HG03469 (cell line): ENCODE measurements at regions not wholly inside any gene's neighbourhood (a gene's known extent, or its start where the extent isn't known, plus 50 kb on each side); places are given as distances from the start of the nearest gene placed in this dataset.

Experiments used
- ATAC-seq: cut with Tn5 transposase; IDR thresholded peaks from one replicate; pipeline ENCODE4 v1.9.1; 2021; ENCODE audit warnings: mild to moderate bottlenecking, moderate library complexity, moderate number of reproducible peaks; ENCODE audit not compliant: unreplicated experiment

DNA sequence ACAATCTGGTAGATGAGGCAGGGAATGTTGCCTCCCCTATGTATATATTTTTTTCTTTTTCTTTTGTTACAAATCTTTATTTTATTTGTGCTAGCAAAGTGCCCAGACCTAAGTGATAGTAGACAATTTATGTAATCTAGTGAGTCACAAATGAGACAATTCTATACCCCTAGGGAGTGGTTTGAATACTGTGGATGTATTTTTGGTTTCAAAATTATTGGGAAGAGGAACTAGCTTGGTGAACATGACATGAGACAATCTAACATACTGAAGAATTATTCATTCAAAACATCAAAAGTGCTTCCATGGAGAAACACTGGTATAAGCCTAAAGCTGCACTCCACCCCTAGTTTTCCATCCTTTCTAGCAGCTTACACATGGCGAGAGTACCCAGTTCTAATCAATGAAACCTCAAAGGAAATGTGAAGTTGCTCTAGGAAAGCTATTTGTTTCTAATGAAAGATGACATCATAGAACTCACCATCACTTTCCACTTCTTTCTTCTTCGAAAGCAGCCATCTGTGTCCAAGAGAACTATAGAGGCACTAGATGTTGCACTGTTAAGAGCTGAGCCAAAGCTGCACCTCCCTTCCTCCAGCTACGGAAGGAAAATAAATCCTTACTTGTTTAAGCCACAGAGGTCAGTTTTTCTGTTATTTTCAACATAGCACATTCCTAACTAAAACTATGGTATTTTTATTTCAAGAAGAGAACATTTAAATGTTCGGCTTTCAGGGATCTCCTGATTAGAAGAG is 764.6 kb downstream of the LTN1 start:
- no peak for ATAC-seq

- ATAC-seq, result no peak
Observed at GRCh38 chr21:28226563-28226962, 766.1 kb downstream of the LTN1 start.

- ATAC-seq, result no peak
Observed at GRCh38 chr21:28224191-28224726, 768.4 kb downstream of the LTN1 start.

DNA sequence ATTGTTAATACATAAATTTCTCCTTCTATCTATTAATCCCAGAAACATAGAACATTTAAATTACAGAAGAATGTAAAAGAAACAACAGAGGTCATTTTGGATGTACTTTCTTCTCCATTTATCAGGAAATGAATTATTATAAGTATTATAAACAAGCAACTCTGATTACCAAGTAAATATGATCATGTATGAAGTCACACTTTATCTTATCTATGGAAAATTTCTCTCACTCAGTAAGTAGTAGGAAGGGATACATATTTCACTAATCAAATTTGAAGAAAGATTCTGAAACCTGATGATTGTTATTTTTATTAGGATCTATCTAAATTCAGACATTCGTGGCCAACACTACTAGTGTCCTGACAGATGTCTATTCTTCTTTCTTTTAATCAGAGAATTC is 770.7 kb downstream of the LTN1 start:
- no peak for ATAC-seq

- ATAC-seq, result no peak
Observed at GRCh38 chr21:28220680-28221079, 772.0 kb downstream of the LTN1 start.

DNA sequence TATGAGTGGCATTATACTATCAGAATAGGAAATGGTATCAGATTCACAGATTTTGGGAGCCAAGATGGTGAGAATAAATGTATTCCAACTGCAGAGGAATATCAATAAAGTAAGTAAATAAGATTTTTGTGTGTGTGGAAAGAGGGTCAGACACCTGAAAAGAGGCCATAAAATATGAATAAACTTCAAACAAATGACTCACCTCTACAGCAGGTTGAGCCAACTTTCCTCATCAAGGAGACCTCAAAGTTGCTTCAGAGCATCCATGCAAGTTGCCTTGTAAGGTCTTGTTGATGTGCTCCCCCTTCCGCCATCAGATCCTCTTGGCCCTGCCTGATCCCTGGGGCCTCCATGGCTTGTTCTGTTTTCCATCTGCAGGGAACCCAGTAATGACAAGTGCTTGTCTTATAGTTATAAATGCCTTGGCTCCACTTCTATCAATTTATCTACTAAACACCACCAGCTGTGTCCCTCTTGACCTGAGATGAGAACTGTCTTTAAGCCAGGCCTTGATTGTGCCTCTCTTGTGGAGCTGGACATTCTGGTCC is 775.6 kb downstream of the LTN1 start:
- no peak for ATAC-seq

DNA sequence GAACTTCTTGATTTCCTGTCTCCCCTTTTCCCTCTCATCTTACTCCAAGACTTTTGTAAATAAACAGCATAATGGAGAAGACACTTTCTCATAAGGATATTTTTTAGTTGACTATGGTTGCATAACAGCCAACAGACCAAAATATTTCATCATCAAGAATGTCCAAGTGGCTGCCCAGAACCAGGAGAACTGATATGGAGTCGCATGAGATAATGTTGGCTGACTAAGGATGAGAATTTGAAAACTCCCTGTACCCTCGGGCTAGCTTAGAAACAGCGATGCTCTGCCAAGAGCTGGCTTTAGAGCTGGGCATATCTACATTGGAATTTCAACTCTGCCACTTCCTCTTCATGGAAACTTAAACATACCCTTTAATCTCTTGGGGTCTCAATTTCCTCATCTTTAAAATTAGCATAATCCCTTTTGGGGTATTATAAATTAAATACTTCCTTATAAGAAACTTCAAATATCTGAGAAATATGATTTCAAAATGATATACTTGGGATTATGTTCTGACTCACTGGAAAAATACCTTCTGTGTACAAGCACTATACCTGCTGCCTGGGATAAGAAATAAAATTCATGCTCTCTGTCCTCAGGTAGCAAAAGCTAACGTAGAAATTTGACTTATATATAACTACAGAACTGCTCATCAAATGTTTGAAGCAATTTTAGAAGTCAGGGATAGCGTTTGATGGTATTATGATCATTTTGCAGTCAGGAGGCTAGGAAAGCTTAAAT is 777.3 kb downstream of the LTN1 start:
- no peak for ATAC-seq

DNA sequence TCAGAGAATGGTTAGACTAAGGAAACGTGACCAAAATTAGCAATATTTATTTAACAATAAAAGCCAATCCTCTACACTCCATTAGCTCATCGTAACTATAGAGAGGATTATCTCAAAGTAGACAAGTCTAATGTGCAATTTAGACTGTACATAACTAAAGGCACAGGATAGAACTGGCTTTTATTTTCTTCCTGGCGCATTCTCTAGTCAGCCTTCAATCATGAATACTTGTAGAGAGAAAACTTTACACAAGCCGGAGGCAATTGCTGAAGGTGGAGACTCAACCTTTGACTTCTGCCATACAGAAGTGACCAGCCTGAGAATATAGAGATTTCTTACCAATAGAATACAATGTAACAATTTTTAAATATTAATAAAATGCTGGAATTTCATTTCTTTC is 777.9 kb downstream of the LTN1 start:
- no peak for ATAC-seq

- no peak for ATAC-seq
Observed at GRCh38 chr21:28213261-28213660, 779.4 kb downstream of the LTN1 start.

GRCh38 chr21:28212061-28212460 is 780.6 kb downstream of the LTN1 start:
- no peak for ATAC-seq

DNA sequence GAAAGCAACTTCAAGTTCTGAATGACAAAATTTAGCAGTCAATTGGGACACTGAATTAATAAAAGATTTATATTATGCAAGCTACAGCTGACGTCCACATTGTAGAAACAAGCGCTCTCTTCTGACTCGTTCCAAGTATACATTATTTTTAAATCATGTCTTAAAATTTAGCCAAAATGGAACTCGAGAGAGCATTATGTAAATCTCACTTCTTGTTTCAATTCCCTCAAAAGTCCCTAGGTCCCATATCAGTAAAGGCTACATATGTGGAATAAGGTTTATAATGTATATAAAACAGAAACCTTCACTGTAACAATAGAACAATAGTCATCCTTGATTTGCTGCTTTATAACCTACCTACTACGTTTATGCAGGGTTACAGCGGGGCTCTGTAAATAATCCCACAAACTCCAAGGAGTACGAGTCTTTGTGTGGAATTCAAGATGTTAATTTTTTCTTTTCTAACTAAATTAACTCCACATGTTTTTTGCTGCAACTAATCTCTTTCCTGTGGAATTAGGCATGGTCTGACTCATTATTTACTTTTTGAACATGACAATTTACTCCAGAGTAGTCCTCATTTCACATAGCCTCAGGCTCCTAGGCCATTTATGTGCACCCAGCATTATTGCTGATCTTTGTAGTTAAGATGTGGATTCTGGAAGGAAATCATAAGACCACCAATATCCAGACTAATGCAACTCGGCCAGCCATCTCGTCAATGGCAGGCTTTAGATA is 785.1 kb downstream of the LTN1 start:
- no peak for ATAC-seq

DNA sequence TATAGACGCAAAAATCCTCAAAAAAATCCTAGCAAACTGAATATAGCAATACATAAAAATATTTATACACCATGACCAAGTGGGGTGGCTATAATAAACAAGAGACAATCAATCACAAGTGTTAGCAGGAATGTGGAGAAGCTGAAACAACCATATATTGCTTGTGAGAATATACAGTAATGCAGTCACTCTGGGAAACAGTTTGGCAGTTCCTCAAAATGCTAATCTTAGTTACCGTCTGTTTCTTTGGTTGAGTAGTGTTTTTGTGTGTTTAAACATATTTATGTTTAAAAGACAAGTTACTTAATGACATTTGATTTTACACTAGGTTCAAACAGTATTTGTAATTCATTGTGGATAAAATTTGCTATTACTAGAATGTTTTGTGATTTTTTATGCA is 792.0 kb downstream of the LTN1 start:
- no peak for ATAC-seq

GRCh38 chr21:28196981-28197380 is 795.7 kb downstream of the LTN1 start:
- no peak for ATAC-seq

- ATAC-seq, result no peak
Observed at GRCh38 chr21:28193189-28193588, 799.5 kb downstream of the LTN1 start.

GRCh38 chr21:28186604-28187003 is 806.1 kb downstream of the LTN1 start:
- ATAC-seq, result no peak

DNA sequence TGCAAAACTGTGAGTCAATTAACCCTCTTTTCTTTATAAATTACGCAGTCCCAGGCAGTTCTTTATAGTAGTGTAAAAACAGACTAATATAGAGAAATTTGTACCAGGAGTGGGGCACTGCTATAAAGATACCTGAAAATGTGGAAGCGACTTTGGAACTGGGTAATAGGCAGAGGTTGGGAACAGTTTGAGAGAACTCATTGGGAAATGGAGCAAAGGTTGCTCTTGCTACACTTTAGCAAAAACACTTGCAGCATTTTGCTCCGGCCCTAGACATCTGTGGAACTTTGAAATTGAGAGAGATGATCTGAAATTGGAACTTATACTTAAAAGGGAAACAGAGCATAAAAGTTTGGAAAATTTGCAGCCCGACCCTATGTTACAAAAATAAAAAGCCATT is 810.9 kb downstream of the LTN1 start:
- ATAC-seq, result no peak

- ATAC-seq, result no peak
Observed at GRCh38 chr21:28179136-28179535, 813.5 kb downstream of the LTN1 start.

DNA sequence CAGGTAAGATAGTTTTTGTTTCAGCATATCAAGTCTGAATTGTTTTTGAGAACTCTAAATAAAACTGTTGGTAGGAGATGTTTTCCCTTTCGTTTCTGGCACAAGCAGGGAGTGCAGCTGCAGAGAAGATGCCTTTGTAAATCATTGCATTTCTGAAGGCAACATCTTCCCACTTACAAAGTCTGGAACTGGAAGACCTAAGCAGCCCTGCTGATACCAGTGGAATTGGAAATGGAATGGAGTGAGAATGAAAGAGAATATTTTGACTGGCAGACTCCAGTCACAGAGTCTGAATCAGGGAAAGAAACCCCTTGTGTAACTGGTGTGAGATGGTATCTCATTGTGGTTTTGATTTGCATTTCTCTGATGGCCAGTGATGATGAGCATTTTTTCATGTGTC is 815.6 kb downstream of the LTN1 start:
- no peak for ATAC-seq

DNA sequence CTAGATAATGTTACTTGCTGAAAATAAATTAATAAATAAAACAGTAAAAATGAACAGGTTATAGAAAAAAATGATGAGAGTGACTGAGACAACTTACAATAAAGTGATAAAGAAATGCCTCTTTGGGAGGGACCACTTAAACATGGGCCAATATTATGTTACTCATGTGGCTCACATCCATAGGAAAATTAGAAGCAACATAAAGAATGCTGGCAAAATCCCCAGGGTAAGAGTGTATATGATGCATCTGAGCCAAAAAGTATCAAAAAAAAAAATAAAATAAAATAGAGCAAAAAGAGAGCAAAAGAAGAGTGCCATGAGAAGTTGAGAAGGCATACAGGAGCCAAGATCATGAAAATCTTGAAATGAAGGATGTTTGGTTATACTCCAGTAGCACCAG is 818.0 kb downstream of the LTN1 start:
- no peak for ATAC-seq

GRCh38 chr21:28174006-28174405 is 818.7 kb downstream of the LTN1 start:
- no peak for ATAC-seq

GRCh38 chr21:28172376-28172775 is 820.3 kb downstream of the LTN1 start:
- ATAC-seq, result no peak
